Ishikawa (cell line): ENCODE measurements at regions not wholly inside any gene's neighbourhood (a gene's known extent, or its start where the extent isn't known, plus 50 kb on each side); places are given as distances from the start of the nearest gene placed in this dataset.

ENCODE experiments used
- TAF1 ChIP-seq: IDR thresholded peaks from 2 replicates; pipeline ENCODE4 v1.6.1; 2012; ENCODE audit warnings: low read depth, mild to moderate bottlenecking
- TF ChIP-seq, protein P1 (sequence below): IDR thresholded peaks from 2 replicates; pipeline ENCODE4 v1.6.1; 2012

DNA sequence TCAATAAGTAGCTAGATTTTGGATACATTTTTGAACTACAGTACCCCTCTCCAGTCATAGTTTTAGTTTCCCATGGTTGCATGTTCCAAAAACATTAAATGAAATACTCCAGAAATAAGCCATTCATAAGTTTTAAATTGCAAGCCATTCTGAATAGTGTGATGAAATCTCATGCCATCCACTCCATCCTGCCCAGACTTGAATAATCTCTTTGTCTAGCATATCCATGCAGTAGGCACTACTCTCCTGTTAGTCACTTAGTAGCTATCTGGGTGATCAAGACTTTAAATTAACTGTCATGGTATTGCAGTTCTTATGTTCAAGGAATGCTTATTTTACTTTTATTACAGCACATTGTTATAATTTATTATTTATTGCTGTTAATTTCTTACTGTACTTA lies 237.4 kb downstream of the SPANXN1 start:
- no peak for TF ChIP-seq TAF1
- TF ChIP-seq, protein P1, sequence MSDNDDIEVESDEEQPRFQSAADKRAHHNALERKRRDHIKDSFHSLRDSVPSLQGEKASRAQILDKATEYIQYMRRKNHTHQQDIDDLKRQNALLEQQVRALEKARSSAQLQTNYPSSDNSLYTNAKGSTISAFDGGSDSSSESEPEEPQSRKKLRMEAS, result no peak
